MM.1S (cell line): ENCODE measurements at regions not wholly inside any gene's neighbourhood (a gene's known extent, or its start where the extent isn't known, plus 50 kb on each side); places are given as distances from the start of the nearest gene placed in this dataset.

Source experiments
- DNase-seq: peaks from one replicate; pipeline ENCODE4 v3.0.0-alpha.2; 2015
- H2AFZ ChIP-seq: fragments of 300-600 bp; sonication (generic); 2 replicates; pipeline ENCODE4 v1.6.0; 2016; ENCODE audit warnings: antibody characterized with exemption, low read length
- H3F3A ChIP-seq: fragments of 300-600 bp; sonication (generic); 2 replicates; pipeline ENCODE4 v1.6.1; 2016; ENCODE audit warnings: mild to moderate bottlenecking, antibody characterized with exemption, low read length, moderate library complexity, mixed read lengths; ENCODE audit not compliant: insufficient read depth
- H3K27ac ChIP-seq: fragments of 300-600 bp; sonication (generic); 2 replicates; pipeline ENCODE4 v1.5.1; 2016; ENCODE audit warnings: mild to moderate bottlenecking, low read length
- H3K27me3 ChIP-seq: fragments of 300-600 bp; sonication (generic); replicated peaks from 2 replicates; pipeline ENCODE4 v1.6.0; 2016; ENCODE audit warnings: low read length; ENCODE audit not compliant: insufficient read depth
- H3K36me3 ChIP-seq: fragments of 300-600 bp; sonication (generic); replicated peaks from 2 replicates; pipeline ENCODE4 v1.6.1; 2016; ENCODE audit warnings: mild to moderate bottlenecking, low read length, mixed read lengths; ENCODE audit not compliant: insufficient read depth
- H3K4me1 ChIP-seq: fragments of 300-600 bp; sonication (generic); 2 replicates; pipeline ENCODE4 v1.6.1; 2016; ENCODE audit warnings: low read length, mixed read lengths
- H3K4me2 ChIP-seq: fragments of 300-600 bp; sonication (generic); 2 replicates; pipeline ENCODE4 v1.6.0; 2016; ENCODE audit warnings: low read depth, low read length
- H3K4me3 ChIP-seq: fragments of 300-600 bp; sonication (generic); 2 replicates; pipeline ENCODE4 v1.5.1; 2016; ENCODE audit warnings: low read length, mixed read lengths
- H3K79me2 ChIP-seq: fragments of 300-600 bp; sonication (generic); 2 replicates; pipeline ENCODE4 v1.6.1; 2016; ENCODE audit warnings: mixed run types, low read length, mixed read lengths
- H3K9ac ChIP-seq: fragments of 300-600 bp; sonication (generic); 2 replicates; pipeline ENCODE4 v1.6.1; 2016; ENCODE audit warnings: low read length, mixed read lengths
- H3K9me2 ChIP-seq: fragments of 300-600 bp; sonication (generic); replicated peaks from 2 replicates; pipeline ENCODE4 v1.6.1; 2016; ENCODE audit warnings: mild to moderate bottlenecking, low read length, mixed read lengths; ENCODE audit not compliant: insufficient read depth
- H3K9me3 ChIP-seq: fragments of 300-600 bp; sonication (generic); replicated peaks from 2 replicates; pipeline ENCODE4 v1.6.1; 2016; ENCODE audit warnings: mild to moderate bottlenecking, low read length, mixed read lengths; ENCODE audit not compliant: insufficient read depth
- H4K20me1 ChIP-seq: fragments of 300-600 bp; sonication (generic); 2 replicates; pipeline ENCODE4 v1.6.1; 2016; ENCODE audit warnings: mild to moderate bottlenecking, low read length, moderate library complexity, mixed read lengths; ENCODE audit not compliant: insufficient read depth
- EZH2 ChIP-seq: fragments of 300-600 bp; sonication (generic); optimal IDR thresholded peaks from 2 replicates; pipeline ENCODE3; 2017; ENCODE audit warnings: low read depth, mild to moderate bottlenecking, antibody characterized with exemption, low read length, mixed read lengths
- EZH2phosphoT487 ChIP-seq: fragments of 300-600 bp; sonication (generic); IDR thresholded peaks from 2 replicates; pipeline ENCODE4 v1.6.1; 2018; ENCODE audit warnings: antibody characterized with exemption, low read length
- TF ChIP-seq, protein P1 (sequence below): fragments of 300-600 bp; sonication (generic); IDR thresholded peaks from 2 replicates; pipeline ENCODE4 v1.5.1; 2016; ENCODE audit warnings: antibody characterized with exemption, low read length, mixed read lengths

DNA sequence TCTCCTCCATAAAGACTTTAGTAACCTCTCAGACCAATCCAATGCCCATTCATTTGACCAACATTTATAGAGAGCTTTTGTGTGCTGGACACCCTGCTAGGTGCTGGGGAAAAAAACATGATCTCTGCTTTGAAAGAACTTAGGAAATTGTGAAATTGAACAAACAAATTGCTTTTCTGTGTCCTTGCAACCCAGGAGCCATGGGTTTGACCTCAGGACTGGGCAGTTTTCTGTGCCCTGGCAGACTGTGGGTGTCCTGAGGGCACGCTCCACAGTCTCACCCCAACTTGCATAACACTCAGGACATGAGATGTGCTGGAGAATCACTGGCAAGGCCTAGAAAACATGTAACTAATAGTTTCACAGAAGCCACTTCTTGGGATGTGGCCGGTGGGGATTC is 429.1 kb upstream of the ZMIZ1 start:
- Histone ChIP-seq H3F3A (no peaks in the 10 kb centered on the region), H4K20me1 (no peaks in the 10 kb centered on the region), H3K27ac (no peak overlapping the region), H3K9me2 (no peaks in the 10 kb centered on the region), H3K4me1 (no peaks in the 10 kb centered on the region), H3K79me2 (no peaks in the 10 kb centered on the region), H3K9me3 (no peaks in the 10 kb centered on the region), H2AFZ (no peak overlapping the region), H3K4me3 (no peak overlapping the region), H3K27me3 (no peaks in the 10 kb centered on the region), H3K4me2 (no peak overlapping the region), H3K9ac (no peak overlapping the region), H3K36me3 (no peaks in the 10 kb centered on the region)
- TF ChIP-seq EZH2 (no peak), EZH2phosphoT487 (no peak)
- TF ChIP-seq, protein P1, sequence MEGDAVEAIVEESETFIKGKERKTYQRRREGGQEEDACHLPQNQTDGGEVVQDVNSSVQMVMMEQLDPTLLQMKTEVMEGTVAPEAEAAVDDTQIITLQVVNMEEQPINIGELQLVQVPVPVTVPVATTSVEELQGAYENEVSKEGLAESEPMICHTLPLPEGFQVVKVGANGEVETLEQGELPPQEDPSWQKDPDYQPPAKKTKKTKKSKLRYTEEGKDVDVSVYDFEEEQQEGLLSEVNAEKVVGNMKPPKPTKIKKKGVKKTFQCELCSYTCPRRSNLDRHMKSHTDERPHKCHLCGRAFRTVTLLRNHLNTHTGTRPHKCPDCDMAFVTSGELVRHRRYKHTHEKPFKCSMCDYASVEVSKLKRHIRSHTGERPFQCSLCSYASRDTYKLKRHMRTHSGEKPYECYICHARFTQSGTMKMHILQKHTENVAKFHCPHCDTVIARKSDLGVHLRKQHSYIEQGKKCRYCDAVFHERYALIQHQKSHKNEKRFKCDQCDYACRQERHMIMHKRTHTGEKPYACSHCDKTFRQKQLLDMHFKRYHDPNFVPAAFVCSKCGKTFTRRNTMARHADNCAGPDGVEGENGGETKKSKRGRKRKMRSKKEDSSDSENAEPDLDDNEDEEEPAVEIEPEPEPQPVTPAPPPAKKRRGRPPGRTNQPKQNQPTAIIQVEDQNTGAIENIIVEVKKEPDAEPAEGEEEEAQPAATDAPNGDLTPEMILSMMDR = no peak
- no peak for DNase-seq

- DNase-seq = no peak
- Histone ChIP-seq H4K20me1 (no peaks in the 10 kb centered on the region), H2AFZ (no peak overlapping the region), H3K4me2 (no peak overlapping the region), H3K9me2 (no peaks in the 10 kb centered on the region), H3K79me2 (no peaks in the 10 kb centered on the region), H3K9me3 (no peaks in the 10 kb centered on the region), H3K4me1 (no peaks in the 10 kb centered on the region), H3K36me3 (no peaks in the 10 kb centered on the region), H3K27me3 (no peaks in the 10 kb centered on the region), H3F3A (no peaks in the 10 kb centered on the region), H3K4me3 (no peak overlapping the region), H3K27ac (no peak overlapping the region), H3K9ac (no peak overlapping the region)
- TF ChIP-seq EZH2phosphoT487 = no peak
- TF ChIP-seq EZH2 = no peak
- TF ChIP-seq, protein P1 = no peak
These were observed 427.8 kb upstream of the ZMIZ1 start for GRCh38 chr10:78640796-78641636.

DNA sequence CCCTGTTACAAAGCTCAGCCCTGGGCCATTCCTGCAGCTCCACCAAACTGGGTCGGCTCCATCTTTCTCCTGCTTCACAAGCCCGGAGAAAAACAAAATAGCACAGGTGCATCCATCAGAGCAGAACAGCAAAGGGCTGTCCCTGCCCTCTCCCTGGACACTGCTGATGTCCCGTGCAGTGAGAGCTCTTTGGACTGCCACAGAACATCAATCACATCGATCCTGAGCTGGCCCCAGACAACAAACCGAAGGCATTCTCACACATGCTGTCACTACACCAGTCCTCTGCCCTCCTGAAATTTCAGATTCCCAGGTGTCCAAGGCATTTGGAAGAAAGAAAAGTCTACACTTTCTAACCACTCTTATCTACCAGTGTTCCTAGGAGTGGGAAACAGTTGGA is 427.1 kb upstream of the ZMIZ1 start:
- Histone ChIP-seq H3K4me1 (no peaks in the 10 kb centered on the region), H3K9me2 (no peaks in the 10 kb centered on the region), H2AFZ (no peak overlapping the region), H4K20me1 (no peaks in the 10 kb centered on the region), H3K4me2 (no peak overlapping the region), H3K9ac (no peak overlapping the region), H3K27me3 (no peaks in the 10 kb centered on the region), H3K79me2 (no peaks in the 10 kb centered on the region), H3K9me3 (no peaks in the 10 kb centered on the region), H3K4me3 (no peak overlapping the region), H3K36me3 (no peaks in the 10 kb centered on the region), H3K27ac (no peak overlapping the region), H3F3A (no peaks in the 10 kb centered on the region)
- no peak for DNase-seq
- TF ChIP-seq EZH2 = no peak
- TF ChIP-seq, protein P1 = no peak
- no peak for TF ChIP-seq EZH2phosphoT487
